Left lung (tissue), 4 donors: ENCODE measurements at regions not wholly inside any gene's neighbourhood (a gene's known extent, or its start where the extent isn't known, plus 50 kb on each side); places are given as distances from the start of the nearest gene placed in this dataset.

Source experiments
- ATAC-seq: fragments of 200-7000 bp; cut with Tn5 transposase; one replicate; pipeline ENCODE4 v1.9.1; 2020; ENCODE audit warnings: moderate library complexity
- DNase-seq, 4 donors: peaks; one replicate each; pipeline ENCODE4 v3.0.0-alpha.2; 2013 to 2020
- H3K27ac ChIP-seq, 2 donors: fragments of 200-600 bp; sonication (generic) in 1 of 2; one replicate each; pipeline versions ENCODE4 v1.5.0 to v1.8.0; 2020 to 2021
- H3K27me3 ChIP-seq, 2 donors: fragments of 200-600 bp; sonication (generic) in 1 of 2; one replicate each; pipeline versions ENCODE4 v1.5.0 to v1.8.0; 2020 to 2021
- H3K36me3 ChIP-seq, 2 donors: fragments of 200-600 bp; sonication (generic) in 1 of 2; one replicate each; pipeline versions ENCODE4 v1.5.0 to v1.8.0; 2020 to 2021
- H3K4me1 ChIP-seq, 2 donors: fragments of 200-600 bp; one replicate each; pipeline ENCODE4 v1.8.0; 2021
- H3K4me3 ChIP-seq, 2 donors: fragments of 200-600 bp; sonication (generic) in 1 of 2; one replicate each; pipeline versions ENCODE4 v1.5.0 to v1.8.0; 2020 to 2021; ENCODE audit warnings: mild to moderate bottlenecking in 1 of 2
- H3K9me3 ChIP-seq, 2 donors: fragments of 200-600 bp; sonication (generic) in 1 of 2; one replicate each; pipeline versions ENCODE4 v1.5.0 to v1.8.0; 2020 to 2021
- intact Hi-C, 2 donors: fragments of 100-400 bp; cut with DNase I; formaldehyde crosslinking; loops; one replicate each; pipeline versions ENCODE4 v1.11.2 to v1.14.2; 2022
- TF ChIP-seq, protein P1 (sequence below), 2 donors: fragments of 200-600 bp; sonication (generic) in 1 of 2; IDR thresholded peaks; one replicate each; pipeline versions ENCODE4 v1.5.0 to v1.8.0; 2021; ENCODE audit warnings: antibody characterized with exemption in 2 of 2
- donor health status: DM: no; HTN: yes; CAD: no.
- donor health status: DM: no; HTN: no; CAD: no.

- peak in 1 of 4 donors; percentile 37 for DNase-seq
- no peaks in the 10 kb centered on the region for H3K27me3 ChIP-seq
- TF ChIP-seq, protein P1, sequence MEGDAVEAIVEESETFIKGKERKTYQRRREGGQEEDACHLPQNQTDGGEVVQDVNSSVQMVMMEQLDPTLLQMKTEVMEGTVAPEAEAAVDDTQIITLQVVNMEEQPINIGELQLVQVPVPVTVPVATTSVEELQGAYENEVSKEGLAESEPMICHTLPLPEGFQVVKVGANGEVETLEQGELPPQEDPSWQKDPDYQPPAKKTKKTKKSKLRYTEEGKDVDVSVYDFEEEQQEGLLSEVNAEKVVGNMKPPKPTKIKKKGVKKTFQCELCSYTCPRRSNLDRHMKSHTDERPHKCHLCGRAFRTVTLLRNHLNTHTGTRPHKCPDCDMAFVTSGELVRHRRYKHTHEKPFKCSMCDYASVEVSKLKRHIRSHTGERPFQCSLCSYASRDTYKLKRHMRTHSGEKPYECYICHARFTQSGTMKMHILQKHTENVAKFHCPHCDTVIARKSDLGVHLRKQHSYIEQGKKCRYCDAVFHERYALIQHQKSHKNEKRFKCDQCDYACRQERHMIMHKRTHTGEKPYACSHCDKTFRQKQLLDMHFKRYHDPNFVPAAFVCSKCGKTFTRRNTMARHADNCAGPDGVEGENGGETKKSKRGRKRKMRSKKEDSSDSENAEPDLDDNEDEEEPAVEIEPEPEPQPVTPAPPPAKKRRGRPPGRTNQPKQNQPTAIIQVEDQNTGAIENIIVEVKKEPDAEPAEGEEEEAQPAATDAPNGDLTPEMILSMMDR (IDR thresholded peaks at IDR 0.05), result no peak
- no peak for ATAC-seq
- no peaks in the 10 kb centered on the region for H3K36me3 ChIP-seq
- no peak overlapping the region for H3K4me3 ChIP-seq
- intact Hi-C loops, result no loop called here
- no peak overlapping the region for H3K27ac ChIP-seq
- no peaks in the 10 kb centered on the region for H3K4me1 ChIP-seq
- H3K9me3 ChIP-seq, result peaks cover 0 to 10% of the 10 kb centered on the region in 2 donors
These were observed 175.7 kb downstream of the PMAIP1 start for GRCh38 chr18:60075477-60075876.

DNA sequence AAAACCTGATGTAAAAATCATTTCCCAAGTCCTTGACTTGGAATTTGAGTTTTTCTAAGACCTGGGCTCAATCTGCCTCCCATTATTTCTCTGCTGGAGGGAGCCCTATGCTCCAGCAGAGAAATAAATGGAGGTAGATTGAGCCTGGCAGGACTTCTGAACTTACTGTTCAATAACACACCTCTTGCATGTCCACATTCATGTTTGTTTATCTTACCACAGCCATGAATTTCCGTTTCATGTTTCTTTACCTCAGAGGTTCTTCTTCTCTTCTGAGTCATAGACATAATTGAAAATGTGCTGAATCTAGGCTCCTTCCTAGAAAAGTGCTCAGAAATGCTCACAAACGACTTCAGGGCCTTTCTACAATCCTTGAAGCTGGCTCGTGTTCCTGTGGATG, 170.8 kb downstream of the PMAIP1 start:
- H3K27me3 ChIP-seq, result no peaks in the 10 kb centered on the region
- DNase-seq (no peak), ATAC-seq (no peak)
- H3K4me1 ChIP-seq, result no peaks in the 10 kb centered on the region
- no peak overlapping the region for H3K4me3 ChIP-seq
- intact Hi-C loops, result no loop called here
- H3K27ac ChIP-seq, result no peak overlapping the region
- H3K9me3 ChIP-seq, result peaks cover 0 to 10% of the 10 kb centered on the region in 2 donors
- TF ChIP-seq, protein P1 (IDR thresholded peaks at IDR 0.05), result no peak
- no peaks in the 10 kb centered on the region for H3K36me3 ChIP-seq

DNA sequence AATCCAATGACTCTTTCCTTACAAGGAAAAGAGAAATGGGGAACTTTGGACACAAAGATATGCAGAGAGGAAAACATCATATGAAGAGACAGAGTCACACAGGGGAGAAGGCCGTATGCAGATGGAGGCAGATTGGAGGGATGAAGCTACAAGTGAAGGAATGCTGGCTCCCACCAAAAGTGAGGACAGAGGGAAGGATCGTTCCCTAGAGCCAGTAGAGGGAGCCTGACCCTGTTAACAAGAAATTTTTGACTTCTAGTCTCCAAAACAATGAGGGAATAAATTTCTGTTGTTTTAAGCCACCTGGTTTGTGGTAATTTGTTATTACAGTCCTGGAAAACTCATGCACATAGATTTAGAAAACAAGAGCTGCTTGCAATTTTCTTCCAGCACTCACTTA, 169.3 kb downstream of the PMAIP1 start:
- no peak for ATAC-seq
- no peak for DNase-seq

DNA sequence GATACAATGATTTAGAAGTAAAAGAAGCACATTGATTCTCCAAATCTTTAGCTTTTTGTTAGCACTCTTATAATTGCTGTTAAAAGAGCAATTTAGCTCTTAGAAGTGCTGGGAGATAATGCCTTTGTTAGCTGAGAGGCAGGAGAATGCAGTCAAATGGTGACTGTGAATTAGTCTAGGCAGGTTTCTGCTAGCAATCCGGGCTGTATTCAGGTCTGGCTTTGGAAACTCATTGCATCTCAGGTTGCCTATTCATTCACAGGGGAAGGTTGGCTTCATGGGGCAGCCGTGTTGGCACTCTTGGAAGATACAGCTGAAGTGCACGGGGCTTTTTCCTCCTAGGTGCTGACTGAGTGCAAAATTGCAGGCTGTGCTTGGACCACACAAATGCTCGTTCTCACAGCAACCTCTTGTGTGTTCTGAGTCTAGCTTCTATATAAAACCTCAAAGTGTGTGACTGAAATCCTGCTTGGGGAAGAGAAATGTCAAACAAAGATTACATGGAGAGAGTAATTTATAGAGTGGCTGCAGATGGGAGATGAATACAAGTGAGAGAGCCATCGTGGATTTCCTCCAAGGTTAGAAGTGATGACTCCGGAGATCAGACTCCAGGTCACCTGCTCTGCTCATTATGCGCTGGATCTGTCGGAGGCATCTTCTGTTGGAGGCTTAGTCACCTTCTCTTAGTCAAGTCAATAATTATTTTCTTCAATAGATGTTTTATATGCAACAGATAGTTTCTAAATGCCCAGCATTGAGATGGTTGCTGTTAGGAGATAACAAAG, 167.8 kb downstream of the PMAIP1 start:
- H3K27ac ChIP-seq, result no peak overlapping the region
- no peak for ATAC-seq
- TF ChIP-seq, protein P1 (IDR thresholded peaks at IDR 0.05), result no peak

More for the DNA sequence above, 169.3 kb downstream of the PMAIP1 start:
- TF ChIP-seq, protein P1 (IDR thresholded peaks at IDR 0.05), result no peak
- H3K4me1 ChIP-seq, result no peaks in the 10 kb centered on the region
- H3K27ac ChIP-seq, result no peak overlapping the region
- no peaks in the 10 kb centered on the region for H3K27me3 ChIP-seq
- H3K4me3 ChIP-seq, result no peak overlapping the region
- intact Hi-C loops, result no loop called here
- no peaks in the 10 kb centered on the region for H3K36me3 ChIP-seq
- peaks cover 0 to 3% of the 10 kb centered on the region in 2 donors for H3K9me3 ChIP-seq

GRCh38 chr18:60066219-60066975, 166.6 kb downstream of the PMAIP1 start:
- Histone ChIP-seq H3K27me3 (no peaks in the 10 kb centered on the region), H3K36me3 (no peaks in the 10 kb centered on the region), H3K27ac (no peak overlapping the region), H3K4me3 (no peak overlapping the region), H3K4me1 (no peaks in the 10 kb centered on the region), H3K9me3 (no peaks in the 10 kb centered on the region)
- TF ChIP-seq, protein P1 (IDR thresholded peaks at IDR 0.05), result no peak
- ATAC-seq (no peak), DNase-seq (peak in 1 of 4 donors; percentile 7)
- intact Hi-C loops, result no loop called here

More for the DNA sequence above, 167.8 kb downstream of the PMAIP1 start:
- DNase-seq, result no peak
- H3K27me3 ChIP-seq, result no peaks in the 10 kb centered on the region
- H3K4me3 ChIP-seq, result no peak overlapping the region
- no peaks in the 10 kb centered on the region for H3K9me3 ChIP-seq
- intact Hi-C loops, result no loop called here
- H3K4me1 ChIP-seq, result no peaks in the 10 kb centered on the region
- no peaks in the 10 kb centered on the region for H3K36me3 ChIP-seq
